T-helper 2 cell (primary cell): ENCODE measurements at regions not wholly inside any gene's neighbourhood (a gene's known extent, or its start where the extent isn't known, plus 50 kb on each side); places are given as distances from the start of the nearest gene placed in this dataset.
"Not testable (repeated sequence)": the region's sequence is repeated elsewhere in the genome, so short reads cannot be mapped to it uniquely, and the experiment has no call there.

ENCODE experiments used
- DNase-seq, 5 experiments: peaks; one replicate each; pipeline versions ENCODE4 v3.0.0 to v3.0.0-alpha.2; 2012 to 2022

- no peak for DNase-seq
These were observed 469.5 kb upstream of the PIK3R1 start for GRCh38 chr5:67746103-67746502.

GRCh38 chr5:67732921-67733320 is 482.6 kb upstream of the PIK3R1 start:
- DNase-seq, result no peak

- no peak for DNase-seq
These were observed 483.1 kb upstream of the PIK3R1 start for GRCh38 chr5:67732471-67732870.

- no peak for DNase-seq
These were observed 483.7 kb upstream of the PIK3R1 start for GRCh38 chr5:67731886-67732285.

GRCh38 chr5:67730917-67731474 is 484.6 kb upstream of the PIK3R1 start:
- DNase-seq, result no peak

GRCh38 chr5:67728326-67728890 is 487.1 kb upstream of the PIK3R1 start:
- DNase-seq, result no peak

GRCh38 chr5:67725604-67726003 is 490.0 kb upstream of the PIK3R1 start:
- DNase-seq, result no peak

GRCh38 chr5:67724412-67725135 is 491.0 kb upstream of the PIK3R1 start:
- no peak for DNase-seq

GRCh38 chr5:67723873-67724272 is 491.7 kb upstream of the PIK3R1 start:
- no peak for DNase-seq

GRCh38 chr5:67722582-67722981 is 493.0 kb upstream of the PIK3R1 start:
- not testable (repeated sequence) for DNase-seq

GRCh38 chr5:67720162-67720772 is 495.3 kb upstream of the PIK3R1 start:
- DNase-seq, result no peak

- DNase-seq, result no peak
These were observed 505.4 kb upstream of the CD180 start for GRCh38 chr5:67702008-67702407.

GRCh38 chr5:67699560-67699959 is 503.0 kb upstream of the CD180 start:
- DNase-seq, result no peak

- DNase-seq, result no peak
These were observed 499.8 kb upstream of the CD180 start for GRCh38 chr5:67696446-67696845.

- DNase-seq, result no peak
These were observed 498.8 kb upstream of the CD180 start for GRCh38 chr5:67695369-67695768.

GRCh38 chr5:67694810-67695191 is 498.2 kb upstream of the CD180 start:
- DNase-seq, result no peak

- no peak for DNase-seq
These were observed 497.6 kb upstream of the CD180 start for GRCh38 chr5:67693956-67694809.

GRCh38 chr5:67686746-67687145 is 490.1 kb upstream of the CD180 start:
- no peak for DNase-seq

GRCh38 chr5:67681703-67682102 is 485.1 kb upstream of the CD180 start:
- DNase-seq, result no peak

GRCh38 chr5:67680099-67680498 is 483.5 kb upstream of the CD180 start:
- DNase-seq, result no peak

- DNase-seq, result no peak
These were observed 482.7 kb upstream of the CD180 start for GRCh38 chr5:67679184-67679841.

- DNase-seq, result no peak
These were observed 482.0 kb upstream of the CD180 start for GRCh38 chr5:67678594-67678993.
